Nephron progenitor cell (in vitro differentiated cells): ENCODE measurements at regions not wholly inside any gene's neighbourhood (a gene's known extent, or its start where the extent isn't known, plus 50 kb on each side); places are given as distances from the start of the nearest gene placed in this dataset.

Experiments used
- DNase-seq: peaks from one replicate; pipeline ENCODE4 v3.0.0; 2021
- H3K27ac Mint-ChIP-seq: 2 replicates; pipeline ENCODE4 v1.8.0; 2021; ENCODE audit warnings: mild to moderate bottlenecking, moderate library complexity, mixed read lengths
- H3K27me3 Mint-ChIP-seq: 2 replicates; pipeline ENCODE4 v1.8.0; 2021; ENCODE audit warnings: mild to moderate bottlenecking, low read depth, mixed read lengths; ENCODE audit not compliant: poor library complexity
- H3K36me3 Mint-ChIP-seq: 2 replicates; pipeline ENCODE4 v1.8.0; 2021; ENCODE audit warnings: low read depth, mixed read lengths
- H3K4me1 Mint-ChIP-seq: 2 replicates; pipeline ENCODE4 v1.8.0; 2021; ENCODE audit warnings: mixed read lengths
- H3K4me3 Mint-ChIP-seq: 2 replicates; pipeline ENCODE4 v1.8.0; 2021; ENCODE audit warnings: mild to moderate bottlenecking, moderate library complexity, mixed read lengths
- H3K9me3 Mint-ChIP-seq: 2 replicates; pipeline ENCODE4 v1.8.0; 2021; ENCODE audit warnings: mild to moderate bottlenecking, moderate library complexity, mixed read lengths
- CTCF ChIP-seq: fragments of 200-600 bp; sonication (generic); IDR thresholded peaks from 2 replicates; pipeline ENCODE4 v1.5.0; 2021; ENCODE audit warnings: antibody characterized with exemption

- H3K9me3 Mint-ChIP-seq = no peaks in the 10 kb centered on the region
Measured at GRCh38 chr2:78606895-78607294, 418.6 kb upstream of the REG3G start.

GRCh38 chr2:78614726-78615125 lies 410.8 kb upstream of the REG3G start:
- no peaks in the 10 kb centered on the region for H3K27me3 Mint-ChIP-seq
- no peaks in the 10 kb centered on the region for H3K36me3 Mint-ChIP-seq
- H3K4me1 Mint-ChIP-seq = no peaks in the 10 kb centered on the region
- TF ChIP-seq CTCF = no peak
- H3K27ac Mint-ChIP-seq = no peak overlapping the region
- no peak overlapping the region for H3K4me3 Mint-ChIP-seq
- H3K9me3 Mint-ChIP-seq = no peaks in the 10 kb centered on the region
- DNase-seq = no peak

More at GRCh38 chr2:78606895-78607294, 418.6 kb upstream of the REG3G start:
- DNase-seq = no peak
- no peak overlapping the region for H3K27ac Mint-ChIP-seq
- no peaks in the 10 kb centered on the region for H3K36me3 Mint-ChIP-seq
- H3K4me3 Mint-ChIP-seq = no peak overlapping the region
- TF ChIP-seq CTCF = no peak
- no peaks in the 10 kb centered on the region for H3K27me3 Mint-ChIP-seq
- peaks cover 4% of the 10 kb centered on the region for H3K4me1 Mint-ChIP-seq

GRCh38 chr2:78615956-78616355 lies 409.5 kb upstream of the REG3G start:
- Mint-ChIP-seq H3K9me3 (no peaks in the 10 kb centered on the region), H3K4me3 (no peak overlapping the region), H3K27me3 (no peaks in the 10 kb centered on the region), H3K4me1 (no peaks in the 10 kb centered on the region), H3K36me3 (no peaks in the 10 kb centered on the region), H3K27ac (no peak overlapping the region)
- no peak for DNase-seq
- TF ChIP-seq CTCF = no peak

- peaks cover 7% of the 10 kb centered on the region for H3K9me3 Mint-ChIP-seq
- TF ChIP-seq CTCF = no peak
- DNase-seq = no peak
- H3K27me3 Mint-ChIP-seq = peaks cover 3% of the 10 kb centered on the region
- H3K36me3 Mint-ChIP-seq = no peaks in the 10 kb centered on the region
- no peak overlapping the region for H3K27ac Mint-ChIP-seq
- H3K4me3 Mint-ChIP-seq = no peak overlapping the region
- no peaks in the 10 kb centered on the region for H3K4me1 Mint-ChIP-seq
Measured at GRCh38 chr2:78634425-78634824, 391.1 kb upstream of the REG3G start.

GRCh38 chr2:78644854-78645253 lies 380.6 kb upstream of the REG3G start:
- Mint-ChIP-seq H3K4me3 (no peak overlapping the region), H3K27ac (no peak overlapping the region), H3K4me1 (no peaks in the 10 kb centered on the region), H3K36me3 (no peaks in the 10 kb centered on the region), H3K27me3 (peaks cover 7% of the 10 kb centered on the region), H3K9me3 (no peaks in the 10 kb centered on the region)
- TF ChIP-seq CTCF = no peak
- no peak for DNase-seq

GRCh38 chr2:78646533-78647364 lies 378.8 kb upstream of the REG3G start:
- TF ChIP-seq CTCF = no peak
- no peak for DNase-seq
- no peak overlapping the region for H3K4me3 Mint-ChIP-seq
- peaks cover 3% of the 10 kb centered on the region for H3K27me3 Mint-ChIP-seq
- H3K27ac Mint-ChIP-seq = no peak overlapping the region
- H3K9me3 Mint-ChIP-seq = no peaks in the 10 kb centered on the region
- no peaks in the 10 kb centered on the region for H3K36me3 Mint-ChIP-seq
- H3K4me1 Mint-ChIP-seq = no peaks in the 10 kb centered on the region
